ENCODE measurements at regions not wholly inside any gene's neighbourhood (a gene's known extent, or its start where the extent isn't known, plus 50 kb on each side); places are given as distances from the start of the nearest gene placed in this dataset.

DNA sequence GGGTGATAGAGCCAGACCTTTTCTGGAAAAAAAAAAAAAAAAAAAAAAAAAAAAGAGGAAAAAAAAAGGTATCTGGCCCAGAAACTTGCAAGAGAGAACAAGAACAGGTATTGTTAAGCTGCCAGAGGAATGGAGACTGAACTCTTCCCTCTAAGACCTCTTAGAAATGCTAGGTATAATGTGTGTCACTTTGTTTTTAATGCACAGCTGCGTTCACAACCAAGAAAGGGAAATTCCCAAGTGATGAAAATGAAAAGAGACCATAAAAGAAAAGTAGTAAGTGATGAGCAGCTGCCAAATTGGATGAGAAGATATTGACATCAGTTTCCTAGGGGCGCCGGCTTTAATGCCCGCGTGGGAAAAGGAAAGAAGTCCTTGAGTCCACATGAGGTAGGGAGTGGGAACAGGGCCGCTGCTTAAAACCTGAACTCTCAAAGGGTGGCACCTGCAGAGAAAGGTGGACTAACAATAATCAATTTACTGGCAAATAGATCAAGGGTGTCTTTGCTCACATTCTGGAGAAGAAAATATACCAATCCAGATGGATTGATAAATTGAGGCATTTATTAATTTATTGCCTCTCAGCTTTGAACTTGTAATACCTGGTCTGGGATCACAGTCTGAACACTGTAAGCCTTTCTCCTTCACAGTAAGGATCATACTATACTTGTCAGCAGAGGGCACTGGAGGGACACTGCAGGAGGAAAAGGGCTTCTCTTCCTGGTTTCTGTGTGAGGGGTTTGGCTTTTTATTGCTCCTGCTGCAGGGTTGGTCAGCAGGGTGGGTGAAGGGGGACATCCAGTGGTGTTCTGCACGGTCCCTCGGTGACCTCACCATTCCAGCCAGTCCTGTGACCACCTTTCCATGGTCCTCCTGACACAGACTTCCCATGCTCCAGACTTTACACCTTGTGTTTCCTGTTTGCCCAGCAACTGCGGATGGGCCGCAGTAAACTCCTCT, 131.6 kb downstream of the AQP9 start (continued):
- TF ChIP-seq, protein P1, sequence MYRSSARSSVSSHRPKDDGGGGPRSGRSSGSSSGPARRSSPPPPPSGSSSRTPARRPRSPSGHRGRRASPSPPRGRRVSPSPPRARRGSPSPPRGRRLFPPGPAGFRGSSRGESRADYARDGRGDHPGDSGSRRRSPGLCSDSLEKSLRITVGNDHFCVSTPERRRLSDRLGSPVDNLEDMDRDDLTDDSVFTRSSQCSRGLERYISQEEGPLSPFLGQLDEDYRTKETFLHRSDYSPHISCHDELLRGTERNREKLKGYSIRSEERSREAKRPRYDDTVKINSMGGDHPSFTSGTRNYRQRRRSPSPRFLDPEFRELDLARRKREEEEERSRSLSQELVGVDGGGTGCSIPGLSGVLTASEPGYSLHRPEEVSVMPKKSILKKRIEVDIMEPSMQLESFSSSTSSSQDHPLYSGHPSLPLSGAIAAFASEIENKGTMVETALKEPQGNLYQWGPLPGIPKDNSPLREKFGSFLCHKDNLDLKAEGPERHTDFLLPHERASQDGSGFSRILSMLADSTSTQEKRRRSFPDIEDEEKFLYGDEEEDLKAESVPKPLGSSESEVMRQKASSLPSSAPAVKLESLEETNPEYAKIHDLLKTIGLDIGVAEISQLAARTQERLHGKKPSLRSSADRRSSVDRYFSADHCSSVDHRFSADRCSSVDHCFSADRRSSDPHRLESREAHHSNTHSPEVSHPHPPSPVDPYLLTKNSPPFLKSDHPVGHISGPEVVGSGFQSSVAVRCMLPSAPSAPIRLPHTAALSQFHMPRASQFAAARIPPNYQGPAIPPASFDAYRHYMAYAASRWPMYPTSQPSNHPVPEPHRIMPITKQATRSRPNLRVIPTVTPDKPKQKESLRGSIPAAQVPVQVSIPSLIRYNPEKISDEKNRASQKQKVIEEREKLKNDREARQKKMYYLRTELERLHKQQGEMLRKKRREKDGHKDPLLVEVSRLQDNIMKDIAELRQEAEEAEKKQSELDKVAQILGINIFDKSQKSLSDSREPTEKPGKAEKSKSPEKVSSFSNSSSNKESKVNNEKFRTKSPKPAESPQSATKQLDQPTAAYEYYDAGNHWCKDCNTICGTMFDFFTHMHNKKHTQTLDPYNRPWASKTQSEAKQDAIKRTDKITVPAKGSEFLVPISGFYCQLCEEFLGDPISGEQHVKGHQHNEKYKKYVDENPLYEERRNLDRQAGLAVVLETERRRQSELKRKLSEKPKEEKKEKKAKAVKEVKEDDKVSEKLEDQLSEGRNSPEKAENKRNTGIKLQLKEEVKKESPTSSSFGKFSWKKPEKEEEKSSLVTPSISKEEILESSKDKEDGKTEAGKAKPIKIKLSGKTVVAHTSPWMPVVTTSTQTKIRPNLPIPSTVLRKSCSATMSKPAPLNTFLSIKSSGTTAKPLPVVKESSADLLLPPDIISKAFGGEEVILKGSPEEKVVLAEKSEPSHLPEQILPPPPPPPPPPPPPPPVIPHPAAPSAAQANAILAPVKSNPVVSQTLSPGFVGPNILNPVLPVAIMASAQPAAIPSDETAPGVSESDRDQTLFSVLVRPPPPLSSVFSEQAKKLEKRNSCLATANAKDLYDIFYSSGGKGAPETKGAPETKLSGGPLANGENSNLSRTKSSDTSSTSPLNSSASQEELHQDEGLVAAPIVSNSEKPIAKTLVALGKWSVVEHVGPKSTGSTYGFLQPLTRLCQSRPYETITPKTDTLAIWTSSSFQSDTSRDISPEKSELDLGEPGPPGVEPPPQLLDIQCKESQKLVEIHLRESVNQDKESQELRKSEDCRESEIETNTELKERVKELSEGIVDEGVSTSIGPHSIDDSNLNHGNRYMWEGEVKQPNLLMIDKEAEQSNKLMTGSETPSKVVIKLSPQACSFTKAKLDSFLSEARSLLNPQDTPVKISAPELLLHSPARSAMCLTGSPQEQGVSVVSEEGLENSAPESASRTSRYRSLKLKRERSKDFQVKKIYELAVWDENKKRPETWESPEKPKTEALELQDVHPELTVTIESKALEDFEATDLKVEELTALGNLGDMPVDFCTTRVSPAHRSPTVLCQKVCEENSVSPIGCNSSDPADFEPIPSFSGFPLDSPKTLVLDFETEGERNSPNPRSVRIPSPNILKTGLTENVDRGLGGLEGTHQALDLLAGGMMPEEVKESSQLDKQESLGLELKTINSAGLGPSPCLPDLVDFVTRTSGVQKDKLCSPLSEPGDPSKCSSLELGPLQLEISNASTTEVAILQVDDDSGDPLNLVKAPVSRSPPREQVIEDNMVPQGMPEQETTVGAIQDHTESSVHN (CRISPR knock-in tag; IDR thresholded peaks at IDR 0.05): no peak
- peak; percentile 41; the same call in 1 of the 2 replicates for TF ChIP-seq IRF2 (CRISPR knock-in tag; IDR thresholded peaks at IDR 0.05)
- no peak for TF ChIP-seq KDM6A (CRISPR knock-in tag; IDR thresholded peaks at IDR 0.05; ENCODE audit: low read depth)
- no peak for TF ChIP-seq ZNF782 (CRISPR knock-in tag; IDR thresholded peaks at IDR 0.05; ENCODE audit: borderline replicate concordance)
- peak; percentile 42; the same call in 1 of the 2 replicates for TF ChIP-seq RXRB (CRISPR knock-in tag; IDR thresholded peaks at IDR 0.05; ENCODE audit: borderline replicate concordance)
- TF ChIP-seq, protein P2, sequence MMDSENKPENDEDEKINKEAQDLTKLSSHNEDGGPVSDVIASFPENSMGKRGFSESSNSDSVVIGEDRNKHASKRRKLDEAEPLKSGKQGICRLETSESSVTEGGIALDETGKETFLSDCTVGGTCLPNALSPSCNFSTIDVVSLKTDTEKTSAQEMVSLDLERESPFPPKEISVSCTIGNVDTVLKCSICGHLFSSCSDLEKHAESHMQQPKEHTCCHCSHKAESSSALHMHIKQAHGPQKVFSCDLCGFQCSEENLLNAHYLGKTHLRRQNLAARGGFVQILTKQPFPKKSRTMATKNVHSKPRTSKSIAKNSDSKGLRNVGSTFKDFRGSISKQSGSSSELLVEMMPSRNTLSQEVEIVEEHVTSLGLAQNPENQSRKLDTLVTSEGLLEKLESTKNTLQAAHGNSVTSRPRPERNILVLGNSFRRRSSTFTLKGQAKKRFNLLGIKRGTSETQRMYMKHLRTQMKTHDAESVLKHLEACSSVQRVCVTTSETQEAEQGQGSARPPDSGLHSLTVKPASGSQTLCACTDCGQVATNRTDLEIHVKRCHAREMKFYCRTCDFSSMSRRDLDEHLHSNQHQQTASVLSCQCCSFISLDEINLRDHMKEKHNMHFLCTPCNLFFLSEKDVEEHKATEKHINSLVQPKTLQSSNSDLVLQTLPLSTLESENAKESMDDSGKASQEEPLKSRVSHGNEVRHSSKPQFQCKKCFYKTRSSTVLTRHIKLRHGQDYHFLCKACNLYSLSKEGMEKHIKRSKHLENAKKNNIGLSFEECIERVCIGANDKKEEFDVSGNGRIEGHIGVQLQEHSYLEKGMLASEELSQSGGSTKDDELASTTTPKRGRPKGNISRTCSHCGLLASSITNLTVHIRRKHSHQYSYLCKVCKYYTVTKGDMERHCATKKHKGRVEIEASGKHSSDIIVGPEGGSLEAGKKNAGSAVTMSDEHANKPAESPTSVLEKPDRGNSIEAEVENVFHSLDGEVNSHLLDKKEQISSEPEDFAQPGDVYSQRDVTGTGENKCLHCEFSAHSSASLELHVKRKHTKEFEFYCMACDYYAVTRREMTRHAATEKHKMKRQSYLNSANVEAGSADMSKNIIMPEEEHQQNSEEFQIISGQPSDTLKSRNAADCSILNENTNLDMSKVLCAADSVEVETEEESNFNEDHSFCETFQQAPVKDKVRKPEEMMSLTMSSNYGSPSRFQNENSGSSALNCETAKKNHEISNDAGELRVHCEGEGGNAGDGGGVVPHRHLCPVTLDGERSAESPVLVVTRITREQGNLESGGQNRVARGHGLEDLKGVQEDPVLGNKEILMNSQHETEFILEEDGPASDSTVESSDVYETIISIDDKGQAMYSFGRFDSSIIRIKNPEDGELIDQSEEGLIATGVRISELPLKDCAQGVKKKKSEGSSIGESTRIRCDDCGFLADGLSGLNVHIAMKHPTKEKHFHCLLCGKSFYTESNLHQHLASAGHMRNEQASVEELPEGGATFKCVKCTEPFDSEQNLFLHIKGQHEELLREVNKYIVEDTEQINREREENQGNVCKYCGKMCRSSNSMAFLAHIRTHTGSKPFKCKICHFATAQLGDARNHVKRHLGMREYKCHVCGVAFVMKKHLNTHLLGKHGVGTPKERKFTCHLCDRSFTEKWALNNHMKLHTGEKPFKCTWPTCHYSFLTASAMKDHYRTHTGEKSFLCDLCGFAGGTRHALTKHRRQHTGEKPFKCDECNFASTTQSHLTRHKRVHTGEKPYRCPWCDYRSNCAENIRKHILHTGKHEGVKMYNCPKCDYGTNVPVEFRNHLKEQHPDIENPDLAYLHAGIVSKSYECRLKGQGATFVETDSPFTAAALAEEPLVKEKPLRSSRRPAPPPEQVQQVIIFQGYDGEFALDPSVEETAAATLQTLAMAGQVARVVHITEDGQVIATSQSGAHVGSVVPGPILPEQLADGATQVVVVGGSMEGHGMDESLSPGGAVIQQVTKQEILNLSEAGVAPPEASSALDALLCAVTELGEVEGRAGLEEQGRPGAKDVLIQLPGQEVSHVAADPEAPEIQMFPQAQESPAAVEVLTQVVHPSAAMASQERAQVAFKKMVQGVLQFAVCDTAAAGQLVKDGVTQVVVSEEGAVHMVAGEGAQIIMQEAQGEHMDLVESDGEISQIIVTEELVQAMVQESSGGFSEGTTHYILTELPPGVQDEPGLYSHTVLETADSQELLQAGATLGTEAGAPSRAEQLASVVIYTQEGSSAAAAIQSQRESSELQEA (CRISPR knock-in tag; IDR thresholded peaks at IDR 0.05; ENCODE audit: not compliant biosample characterization): no peak
- TF ChIP-seq, protein P3, sequence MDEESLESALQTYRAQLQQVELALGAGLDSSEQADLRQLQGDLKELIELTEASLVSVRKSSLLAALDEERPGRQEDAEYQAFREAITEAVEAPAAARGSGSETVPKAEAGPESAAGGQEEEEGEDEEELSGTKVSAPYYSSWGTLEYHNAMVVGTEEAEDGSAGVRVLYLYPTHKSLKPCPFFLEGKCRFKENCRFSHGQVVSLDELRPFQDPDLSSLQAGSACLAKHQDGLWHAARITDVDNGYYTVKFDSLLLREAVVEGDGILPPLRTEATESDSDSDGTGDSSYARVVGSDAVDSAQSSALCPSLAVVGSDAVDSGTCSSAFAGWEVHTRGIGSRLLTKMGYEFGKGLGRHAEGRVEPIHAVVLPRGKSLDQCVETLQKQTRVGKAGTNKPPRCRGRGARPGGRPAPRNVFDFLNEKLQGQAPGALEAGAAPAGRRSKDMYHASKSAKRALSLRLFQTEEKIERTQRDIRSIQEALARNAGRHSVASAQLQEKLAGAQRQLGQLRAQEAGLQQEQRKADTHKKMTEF (CRISPR knock-in tag; IDR thresholded peaks at IDR 0.05): 0 out of 2 replicates have a peak, but pooled peaks have one; percentile 27
- TF ChIP-seq ZKSCAN8 (CRISPR knock-in tag; IDR thresholded peaks at IDR 0.05; ENCODE audit: borderline replicate concordance): no peak
